GM12873 (cell line): ENCODE measurements at regions not wholly inside any gene's neighbourhood (a gene's known extent, or its start where the extent isn't known, plus 50 kb on each side); places are given as distances from the start of the nearest gene placed in this dataset.

ENCODE experiments used
- CTCF ChIP-seq: IDR thresholded peaks from 2 replicates; pipeline ENCODE4 v1.5.1; 2012; ENCODE audit warnings: low read depth, mild to moderate bottlenecking, moderate library complexity, low read length, control low read depth; ENCODE audit not compliant: insufficient read depth; ENCODE audit errors: missing control alignments

GRCh38 chr3:23665741-23666140 is 140.0 kb upstream of the UBE2E1 start:
- no peak for TF ChIP-seq CTCF

- TF ChIP-seq CTCF: no peak
Measured at GRCh38 chr3:23666818-23667217, 138.9 kb upstream of the UBE2E1 start.

- no peak for TF ChIP-seq CTCF
Measured at GRCh38 chr3:23667536-23668429, 138.0 kb upstream of the UBE2E1 start.

GRCh38 chr3:23668430-23668904 is 137.3 kb upstream of the UBE2E1 start:
- no peak for TF ChIP-seq CTCF

- TF ChIP-seq CTCF: no peak
Measured at GRCh38 chr3:23669541-23670255, 136.1 kb upstream of the UBE2E1 start.

- no peak for TF ChIP-seq CTCF
Measured at GRCh38 chr3:23671851-23672589, 133.7 kb upstream of the UBE2E1 start.

- TF ChIP-seq CTCF: no peak
Measured at GRCh38 chr3:23672628-23673027, 133.1 kb upstream of the UBE2E1 start.
